ENCODE measurements at regions not wholly inside any gene's neighbourhood (a gene's known extent, or its start where the extent isn't known, plus 50 kb on each side); places are given as distances from the start of the nearest gene placed in this dataset.

DNA sequence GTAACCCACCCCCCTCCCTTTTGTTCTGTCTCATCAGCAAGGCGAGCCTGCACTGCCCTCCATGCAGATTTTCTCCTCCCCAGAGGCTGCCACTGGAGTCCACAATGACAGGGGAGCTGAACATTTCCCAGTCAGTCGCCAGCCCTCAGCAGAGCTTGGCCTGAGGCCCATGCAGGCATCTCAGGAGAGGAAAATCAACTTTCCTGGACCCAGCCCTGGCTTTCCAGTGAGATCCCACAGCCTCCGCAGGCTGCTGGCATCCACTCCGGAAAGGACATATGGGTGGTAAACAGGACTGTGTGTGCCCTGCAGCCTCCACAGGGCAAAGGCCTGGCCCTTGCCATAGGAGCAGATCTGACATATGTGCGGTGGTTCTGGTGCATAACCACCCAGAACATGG lies 253.8 kb downstream of the TNS1 start:
- TF ChIP-seq, protein P1, sequence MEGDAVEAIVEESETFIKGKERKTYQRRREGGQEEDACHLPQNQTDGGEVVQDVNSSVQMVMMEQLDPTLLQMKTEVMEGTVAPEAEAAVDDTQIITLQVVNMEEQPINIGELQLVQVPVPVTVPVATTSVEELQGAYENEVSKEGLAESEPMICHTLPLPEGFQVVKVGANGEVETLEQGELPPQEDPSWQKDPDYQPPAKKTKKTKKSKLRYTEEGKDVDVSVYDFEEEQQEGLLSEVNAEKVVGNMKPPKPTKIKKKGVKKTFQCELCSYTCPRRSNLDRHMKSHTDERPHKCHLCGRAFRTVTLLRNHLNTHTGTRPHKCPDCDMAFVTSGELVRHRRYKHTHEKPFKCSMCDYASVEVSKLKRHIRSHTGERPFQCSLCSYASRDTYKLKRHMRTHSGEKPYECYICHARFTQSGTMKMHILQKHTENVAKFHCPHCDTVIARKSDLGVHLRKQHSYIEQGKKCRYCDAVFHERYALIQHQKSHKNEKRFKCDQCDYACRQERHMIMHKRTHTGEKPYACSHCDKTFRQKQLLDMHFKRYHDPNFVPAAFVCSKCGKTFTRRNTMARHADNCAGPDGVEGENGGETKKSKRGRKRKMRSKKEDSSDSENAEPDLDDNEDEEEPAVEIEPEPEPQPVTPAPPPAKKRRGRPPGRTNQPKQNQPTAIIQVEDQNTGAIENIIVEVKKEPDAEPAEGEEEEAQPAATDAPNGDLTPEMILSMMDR (conservative IDR thresholded peaks at IDR 0.05; ENCODE audit: low read depth, low read length), result no peak
- TF ChIP-seq EZH2 (IDR thresholded peaks at IDR 0.05; ENCODE audit: borderline replicate concordance, low read depth, low read length, poor library complexity, severe bottlenecking), result no peak
